GM21360 (cell line): ENCODE measurements at regions not wholly inside any gene's neighbourhood (a gene's known extent, or its start where the extent isn't known, plus 50 kb on each side); places are given as distances from the start of the nearest gene placed in this dataset.
A peak's percentile ranks its signal among the peaks of the same experiment; 100 is the strongest.
"Not testable (repeated sequence)": the region's sequence is repeated elsewhere in the genome, so short reads cannot be mapped to it uniquely, and the experiment has no call there.

ENCODE experiments used
- ATAC-seq: cut with Tn5 transposase; IDR thresholded peaks from one replicate; pipeline ENCODE4 v1.9.1; 2021; ENCODE audit warnings: mild to moderate bottlenecking, moderate library complexity; ENCODE audit not compliant: unreplicated experiment

GRCh38 chr3:106824856-106825255 is 552.4 kb upstream of the CCDC54 start:
- ATAC-seq: peak; percentile 69

- no peak for ATAC-seq
These were observed 551.2 kb upstream of the CCDC54 start for GRCh38 chr3:106825962-106826605.

GRCh38 chr3:106826791-106827311 is 550.4 kb upstream of the CCDC54 start:
- ATAC-seq: peak; percentile 48

- no peak for ATAC-seq
These were observed 549.6 kb upstream of the CCDC54 start for GRCh38 chr3:106827515-106828213.

- ATAC-seq: no peak
These were observed 548.0 kb upstream of the CCDC54 start for GRCh38 chr3:106829206-106829605.

GRCh38 chr3:106830334-106830733 is 546.9 kb upstream of the CCDC54 start:
- no peak for ATAC-seq

GRCh38 chr3:106836906-106837305 is 540.3 kb upstream of the CCDC54 start:
- no peak for ATAC-seq

- no peak for ATAC-seq
These were observed 539.6 kb upstream of the CCDC54 start for GRCh38 chr3:106837616-106838015.

GRCh38 chr3:106839576-106840280 is 537.5 kb upstream of the CCDC54 start:
- no peak for ATAC-seq

- ATAC-seq: no peak
These were observed 536.9 kb upstream of the CCDC54 start for GRCh38 chr3:106840319-106840718.

GRCh38 chr3:106842151-106842550 is 535.1 kb upstream of the CCDC54 start:
- no peak for ATAC-seq

GRCh38 chr3:106844638-106845037 is 532.6 kb upstream of the CCDC54 start:
- ATAC-seq: no peak

- ATAC-seq: no peak
These were observed 529.1 kb upstream of the CCDC54 start for GRCh38 chr3:106848099-106848498.

- no peak for ATAC-seq
These were observed 526.8 kb upstream of the CCDC54 start for GRCh38 chr3:106850437-106850836.

GRCh38 chr3:106858321-106858720 is 518.9 kb upstream of the CCDC54 start:
- not testable (repeated sequence) for ATAC-seq

- no peak for ATAC-seq
These were observed 517.1 kb upstream of the CCDC54 start for GRCh38 chr3:106860182-106860581.

- no peak for ATAC-seq
These were observed 515.2 kb upstream of the CCDC54 start for GRCh38 chr3:106862067-106862466.

- no peak for ATAC-seq
These were observed 499.6 kb upstream of the CCDC54 start for GRCh38 chr3:106877627-106878026.

- no peak for ATAC-seq
These were observed 497.0 kb upstream of the CCDC54 start for GRCh38 chr3:106880206-106880605.

GRCh38 chr3:106881186-106881585 is 496.1 kb upstream of the CCDC54 start:
- ATAC-seq: no peak

- no peak for ATAC-seq
These were observed 494.9 kb upstream of the CCDC54 start for GRCh38 chr3:106882297-106882696.

- ATAC-seq: no peak
These were observed 471.2 kb upstream of the CCDC54 start for GRCh38 chr3:106906074-106906473.
